CD4-positive, alpha-beta T cell (primary cell): ENCODE measurements at regions not wholly inside any gene's neighbourhood (a gene's known extent, or its start where the extent isn't known, plus 50 kb on each side); places are given as distances from the start of the nearest gene placed in this dataset.

Source experiments
- ATAC-seq: fragments of 200-7000 bp; cut with Tn5 transposase; one replicate; pipeline ENCODE4 v1.10.0; 2022; ENCODE audit warnings: mild to moderate bottlenecking; ENCODE audit not compliant: poor library complexity
- CTCF ChIA-PET: fragments of 350-600 bp; sonication (Branson Sonifier 250); formaldehyde crosslinking; loops from one replicate; lab custom pipeline; 2021; ENCODE audit warnings: antibody characterized with exemption, inconsistent platforms; lab: Charles Lee
- POLR2A ChIA-PET: fragments of 350-600 bp; sonication (Branson Sonifier 250); formaldehyde crosslinking; loops from one replicate; lab custom pipeline; 2021; ENCODE audit warnings: antibody characterized with exemption, inconsistent platforms; lab: Charles Lee
- DNase-seq, 14 experiments: peaks; one replicate each; pipeline ENCODE4 v3.0.0-alpha.2; 2013 to 2020; ENCODE audit warnings: mixed read lengths in 2 of 14
- H3K27ac ChIP-seq, 2 donors: one replicate each; pipeline versions ENCODE4 v1.5.1 to v1.7.0; 2013; ENCODE audit warnings: low read length in 2 of 2, low read depth in 1 of 2, mild to moderate bottlenecking in 1 of 2
- H3K27me3 ChIP-seq, 2 experiments: 1 replicate in 1 of 2; 2 replicates in 1 of 2; pipeline versions ENCODE4 v1.6.1 to v1.7.0; 2013; ENCODE audit warnings: low read length in 2 of 2, control low read depth in 1 of 2, mild to moderate bottlenecking in 1 of 2, moderate library complexity in 1 of 2; ENCODE audit not compliant: insufficient read depth in 2 of 2, control insufficient read depth in 1 of 2
- H3K36me3 ChIP-seq: one replicate; pipeline ENCODE4 v1.6.1; 2013; ENCODE audit warnings: low read length, control low read depth; ENCODE audit not compliant: insufficient read depth
- H3K4me1 ChIP-seq: one replicate; pipeline ENCODE4 v1.6.1; 2013; ENCODE audit warnings: low read length, control low read depth; ENCODE audit not compliant: insufficient read depth
- H3K4me3 ChIP-seq: one replicate; pipeline ENCODE4 v1.5.1; 2013; ENCODE audit warnings: mild to moderate bottlenecking, low read length, moderate library complexity
- H3K9me3 ChIP-seq, 2 experiments: 1 replicate in 1 of 2; 2 replicates in 1 of 2; pipeline versions ENCODE4 v1.6.1 to v1.7.0; 2013; ENCODE audit warnings: low read length in 2 of 2, mild to moderate bottlenecking in 2 of 2, control low read depth in 1 of 2, moderate library complexity in 1 of 2; ENCODE audit not compliant: control insufficient read depth in 1 of 2, insufficient read depth in 1 of 2
- H3K27ac Mint-ChIP-seq: one replicate; pipeline ENCODE4 v1.8.0; 2020; ENCODE audit warnings: mixed read lengths
- H3K27me3 Mint-ChIP-seq: one replicate; pipeline ENCODE4 v1.8.0; 2021; ENCODE audit warnings: mixed read lengths
- H3K36me3 Mint-ChIP-seq: one replicate; pipeline ENCODE4 v1.8.0; 2021; ENCODE audit warnings: low read depth, mixed read lengths
- H3K4me1 Mint-ChIP-seq: one replicate; pipeline ENCODE4 v1.8.0; 2021; ENCODE audit warnings: low read depth, mixed read lengths
- H3K4me3 Mint-ChIP-seq: one replicate; pipeline ENCODE4 v1.8.0; 2020; ENCODE audit warnings: mild to moderate bottlenecking, mixed read lengths
- H3K9me3 Mint-ChIP-seq: one replicate; pipeline ENCODE4 v1.8.0; 2020; ENCODE audit warnings: mixed read lengths
- intact Hi-C, 2 experiments: fragments of 100-400 bp; cut with DNase I in 1 of 2; cut with micrococcal nuclease in 1 of 2; formaldehyde crosslinking; loops; one replicate each; pipeline versions ENCODE4 v1.15.1 to v1.9.0; 2023 to 2025; cut with DNase I, micrococcal nuclease
- TF ChIP-seq, protein P1 (sequence below): fragments of 200-600 bp; IDR thresholded peaks from one replicate; pipeline ENCODE4 v1.8.0; 2022; ENCODE audit warnings: antibody characterized with exemption, mild to moderate bottlenecking

DNA sequence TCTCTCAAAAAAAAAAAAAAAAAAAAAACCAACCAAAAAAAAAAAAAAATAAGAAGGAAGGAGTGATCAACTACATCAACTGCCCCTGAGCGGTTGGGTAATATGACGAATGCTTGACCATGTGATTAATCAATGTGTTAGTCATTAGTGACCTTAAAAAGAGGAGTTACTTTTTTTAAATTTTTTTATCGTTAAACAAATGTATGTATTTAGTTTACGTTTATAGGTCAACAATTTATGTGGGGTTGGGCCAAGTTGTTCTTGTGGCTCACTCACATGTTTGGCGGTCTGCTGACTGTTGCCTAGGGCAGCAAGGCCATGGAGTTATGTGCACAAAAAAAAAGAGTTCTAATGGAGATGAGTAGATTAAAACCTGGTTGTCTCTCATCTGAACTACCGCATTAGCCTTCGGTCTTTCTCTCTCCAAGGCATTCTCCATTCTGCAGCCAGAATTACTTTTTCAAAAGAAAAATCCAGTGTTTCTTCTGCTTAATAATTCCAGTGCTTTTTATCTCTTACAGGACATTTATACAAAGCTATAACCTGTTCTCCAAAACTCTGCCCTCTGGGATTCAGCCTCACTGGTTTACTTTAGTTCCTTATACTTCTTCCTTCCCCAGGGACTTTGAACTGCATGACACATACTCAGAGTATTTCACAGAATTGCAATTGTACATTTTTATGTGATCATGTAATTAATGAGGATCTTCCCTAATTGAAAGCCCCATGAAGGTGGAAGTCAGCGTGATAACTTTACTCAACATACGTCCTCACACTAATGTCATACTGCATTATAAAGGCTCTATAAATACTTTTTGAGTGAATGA is 505.5 kb downstream of the ANKRD50 start:
- Mint-ChIP-seq H3K27ac (no peak overlapping the region), H3K4me1 (no peaks in the 10 kb centered on the region), H3K4me3 (no peak overlapping the region), H3K27me3 (no peaks in the 10 kb centered on the region), H3K36me3 (no peaks in the 10 kb centered on the region), H3K9me3 (no peaks in the 10 kb centered on the region)
- TF ChIP-seq, protein P1, sequence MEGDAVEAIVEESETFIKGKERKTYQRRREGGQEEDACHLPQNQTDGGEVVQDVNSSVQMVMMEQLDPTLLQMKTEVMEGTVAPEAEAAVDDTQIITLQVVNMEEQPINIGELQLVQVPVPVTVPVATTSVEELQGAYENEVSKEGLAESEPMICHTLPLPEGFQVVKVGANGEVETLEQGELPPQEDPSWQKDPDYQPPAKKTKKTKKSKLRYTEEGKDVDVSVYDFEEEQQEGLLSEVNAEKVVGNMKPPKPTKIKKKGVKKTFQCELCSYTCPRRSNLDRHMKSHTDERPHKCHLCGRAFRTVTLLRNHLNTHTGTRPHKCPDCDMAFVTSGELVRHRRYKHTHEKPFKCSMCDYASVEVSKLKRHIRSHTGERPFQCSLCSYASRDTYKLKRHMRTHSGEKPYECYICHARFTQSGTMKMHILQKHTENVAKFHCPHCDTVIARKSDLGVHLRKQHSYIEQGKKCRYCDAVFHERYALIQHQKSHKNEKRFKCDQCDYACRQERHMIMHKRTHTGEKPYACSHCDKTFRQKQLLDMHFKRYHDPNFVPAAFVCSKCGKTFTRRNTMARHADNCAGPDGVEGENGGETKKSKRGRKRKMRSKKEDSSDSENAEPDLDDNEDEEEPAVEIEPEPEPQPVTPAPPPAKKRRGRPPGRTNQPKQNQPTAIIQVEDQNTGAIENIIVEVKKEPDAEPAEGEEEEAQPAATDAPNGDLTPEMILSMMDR = no peak
- Histone ChIP-seq H3K27ac (no peak overlapping the region), H3K9me3 (no peaks in the 10 kb centered on the region), H3K36me3 (no peaks in the 10 kb centered on the region), H3K4me3 (no peak overlapping the region), H3K4me1 (no peaks in the 10 kb centered on the region), H3K27me3 (no peaks in the 10 kb centered on the region)
- DNase-seq (no peak), ATAC-seq (no peak)
- POLR2A ChIA-PET = no interaction called here
- CTCF ChIA-PET = no interaction called here
- intact Hi-C loops = no loop called here

DNA sequence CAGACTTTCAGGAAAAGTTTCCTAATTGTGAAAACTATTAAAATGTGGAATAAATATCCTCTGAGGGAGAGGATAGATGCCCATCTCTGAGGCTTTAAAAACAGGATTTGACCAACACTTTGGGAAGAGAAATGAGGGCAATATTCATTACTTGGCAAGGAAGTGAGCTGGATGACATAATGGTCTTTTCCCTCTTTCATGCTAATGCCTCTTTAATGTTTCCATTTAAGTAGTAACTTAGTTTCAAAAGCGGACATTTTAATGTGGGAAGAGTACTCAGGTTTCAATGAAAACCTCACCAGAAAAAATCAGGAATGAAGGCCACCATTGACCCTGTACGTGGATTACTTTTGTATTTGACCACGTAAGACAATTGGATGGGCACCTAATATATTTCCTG is 503.3 kb downstream of the ANKRD50 start:
- Mint-ChIP-seq H3K36me3 (no peaks in the 10 kb centered on the region), H3K4me3 (no peak overlapping the region), H3K27me3 (no peaks in the 10 kb centered on the region), H3K9me3 (no peaks in the 10 kb centered on the region), H3K4me1 (no peaks in the 10 kb centered on the region), H3K27ac (no peak overlapping the region)
- ATAC-seq = no peak
- DNase-seq = no peak
- ChIA-PET POLR2A (no interaction called here), CTCF (no interaction called here)
- no peaks in the 10 kb centered on the region for H3K36me3 ChIP-seq
- no peak overlapping the region for H3K27ac ChIP-seq
- H3K9me3 ChIP-seq = no peaks in the 10 kb centered on the region
- TF ChIP-seq, protein P1 = no peak
- intact Hi-C loops = no loop called here
- H3K4me3 ChIP-seq = no peak overlapping the region
- no peaks in the 10 kb centered on the region for H3K4me1 ChIP-seq
- no peaks in the 10 kb centered on the region for H3K27me3 ChIP-seq

DNA sequence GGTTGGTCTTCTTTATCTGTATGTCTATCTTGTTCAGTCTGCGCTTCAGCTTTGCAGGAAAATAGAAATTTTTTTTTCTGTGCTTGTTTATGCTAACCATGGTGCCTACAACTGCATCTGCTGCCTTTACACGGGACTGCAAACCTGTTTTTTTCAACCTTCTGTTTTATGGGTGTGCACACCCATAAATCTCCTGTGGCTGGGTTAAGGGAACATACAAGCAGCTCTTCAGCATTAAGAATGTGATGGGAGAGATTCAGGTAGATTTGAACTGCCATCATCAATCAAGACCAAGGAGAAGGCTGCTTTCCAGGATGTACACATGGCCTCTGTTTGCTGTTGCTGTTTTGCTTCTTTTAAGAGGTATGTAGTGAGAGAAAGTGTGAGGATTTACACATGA is 502.9 kb downstream of the ANKRD50 start:
- H3K36me3 ChIP-seq = no peaks in the 10 kb centered on the region
- ChIA-PET CTCF (no interaction called here), POLR2A (no interaction called here)
- intact Hi-C loops = no loop called here
- DNase-seq = no peak
- no peak overlapping the region for H3K27ac ChIP-seq
- H3K27ac Mint-ChIP-seq = no peak overlapping the region
- H3K9me3 Mint-ChIP-seq = no peaks in the 10 kb centered on the region
- no peak overlapping the region for H3K4me3 ChIP-seq
- no peaks in the 10 kb centered on the region for H3K4me1 ChIP-seq
- no peak for ATAC-seq
- H3K4me3 Mint-ChIP-seq = no peak overlapping the region
- H3K36me3 Mint-ChIP-seq = no peaks in the 10 kb centered on the region
- no peaks in the 10 kb centered on the region for H3K27me3 ChIP-seq
- TF ChIP-seq, protein P1 = no peak
- no peaks in the 10 kb centered on the region for H3K27me3 Mint-ChIP-seq
- H3K4me1 Mint-ChIP-seq = no peaks in the 10 kb centered on the region
- no peaks in the 10 kb centered on the region for H3K9me3 ChIP-seq
